Liver (tissue), 8 donors: ENCODE measurements at regions not wholly inside any gene's neighbourhood (a gene's known extent, or its start where the extent isn't known, plus 50 kb on each side); places are given as distances from the start of the nearest gene placed in this dataset.

Source experiments
- DNase-seq: peaks from one replicate; pipeline ENCODE4 v3.0.0-alpha.2; 2017; ENCODE audit warnings: low spot score
- H3K27ac ChIP-seq, 2 donors: one replicate each; pipeline ENCODE4 v1.7.0; 2013; ENCODE audit warnings: inconsistent platforms in 2 of 2, low read length in 2 of 2, control low read depth in 1 of 2, low read depth in 1 of 2, mild to moderate bottlenecking in 1 of 2
- H3K27me3 ChIP-seq, 4 donors: one replicate each; pipeline versions ENCODE4 v1.6.1 to v1.7.0; 2013; ENCODE audit warnings: low read length in 3 of 4, inconsistent platforms in 1 of 4, mild to moderate bottlenecking in 1 of 4, moderate library complexity in 1 of 4; ENCODE audit not compliant: control insufficient read depth in 4 of 4, insufficient read depth in 4 of 4
- H3K36me3 ChIP-seq, 4 donors: one replicate each; pipeline versions ENCODE4 v1.6.1 to v1.7.0; 2013; ENCODE audit warnings: low read length in 3 of 4, mild to moderate bottlenecking in 3 of 4, low read depth in 1 of 4, moderate library complexity in 1 of 4; ENCODE audit not compliant: control insufficient read depth in 4 of 4, insufficient read depth in 3 of 4
- H3K4me1 ChIP-seq, 4 donors: one replicate each; pipeline versions ENCODE4 v1.6.1 to v1.7.0; 2013; ENCODE audit warnings: low read length in 3 of 4, mild to moderate bottlenecking in 3 of 4, moderate library complexity in 1 of 4; ENCODE audit not compliant: control insufficient read depth in 4 of 4, insufficient read depth in 4 of 4
- H3K4me3 ChIP-seq, 3 donors: one replicate each; pipeline versions ENCODE4 v1.6.1 to v1.7.0; 2013; ENCODE audit warnings: low read length in 3 of 3, control low read depth in 1 of 3, low read depth in 1 of 3, mild to moderate bottlenecking in 1 of 3
- H3K9ac ChIP-seq, 2 donors: one replicate each; pipeline ENCODE4 v1.7.0; 2013; ENCODE audit warnings: low read length in 2 of 2, mild to moderate bottlenecking in 2 of 2, moderate library complexity in 2 of 2, control low read depth in 1 of 2, low read depth in 1 of 2
- H3K9me3 ChIP-seq, 4 donors: one replicate each; pipeline versions ENCODE4 v1.6.1 to v1.7.0; 2013; ENCODE audit warnings: low read length in 3 of 4; ENCODE audit not compliant: control insufficient read depth in 4 of 4
- CTCF ChIP-seq: fragments of 150-350 bp; IDR thresholded peaks from 2 replicates; pipeline ENCODE4 v1.5.1; 2017; ENCODE audit warnings: improper control_type of control experiment, low read depth, low read length; ENCODE audit not compliant: missing input control
- EGR1 ChIP-seq, 2 donors: IDR thresholded peaks; 2 replicates each; pipeline ENCODE4 v1.6.1; 2016 to 2018; ENCODE audit warnings: antibody characterized with exemption in 2 of 2, low read depth in 2 of 2
- FOXA1 ChIP-seq: IDR thresholded peaks from 2 replicates; pipeline ENCODE4 v1.6.1; 2016; ENCODE audit warnings: antibody characterized with exemption
- FOXA2 ChIP-seq: IDR thresholded peaks from 2 replicates; pipeline ENCODE4 v1.6.1; 2016; ENCODE audit warnings: antibody characterized with exemption
- GABPA ChIP-seq, 2 donors: IDR thresholded peaks in 1 of 2; conservative IDR thresholded peaks in 1 of 2; 2 replicates each; pipeline ENCODE4 v1.6.1; 2016; ENCODE audit warnings: antibody characterized with exemption in 2 of 2, mild to moderate bottlenecking in 1 of 2, moderate library complexity in 1 of 2
- HNF4A ChIP-seq, 2 donors: conservative IDR thresholded peaks; 2 replicates each; pipeline ENCODE4 v1.6.1; 2016; ENCODE audit warnings: antibody characterized with exemption in 2 of 2, mild to moderate bottlenecking in 2 of 2
- HNF4G ChIP-seq: IDR thresholded peaks from 2 replicates; pipeline ENCODE4 v1.6.1; 2016; ENCODE audit warnings: antibody characterized with exemption
- JUND ChIP-seq, 2 donors: IDR thresholded peaks; 2 replicates each; pipeline ENCODE4 v1.6.1; 2016; ENCODE audit warnings: antibody characterized with exemption in 2 of 2
- MAX ChIP-seq: IDR thresholded peaks from 2 replicates; pipeline ENCODE4 v1.6.1; 2016; ENCODE audit warnings: antibody characterized with exemption
- RAD21 ChIP-seq, 2 donors: IDR thresholded peaks; 2 replicates each; pipeline ENCODE4 v1.6.1; 2016; ENCODE audit warnings: antibody characterized with exemption in 2 of 2, mild to moderate bottlenecking in 2 of 2
- RXRA ChIP-seq, 2 donors: IDR thresholded peaks; 2 replicates each; pipeline ENCODE4 v1.6.1; 2017 to 2018; ENCODE audit warnings: antibody characterized with exemption in 2 of 2, mild to moderate bottlenecking in 1 of 2
- SP1 ChIP-seq: IDR thresholded peaks from 2 replicates; pipeline ENCODE4 v1.6.1; 2018; ENCODE audit warnings: antibody characterized with exemption, mild to moderate bottlenecking
- TAF1 ChIP-seq: conservative IDR thresholded peaks from 2 replicates; pipeline ENCODE4 v1.6.1; 2016; ENCODE audit warnings: antibody characterized with exemption, mild to moderate bottlenecking
- ZBTB33 ChIP-seq: IDR thresholded peaks from 2 replicates; pipeline ENCODE4 v1.6.1; 2016; ENCODE audit warnings: antibody characterized with exemption
- WGBS: extraction: QIAGEN DNeasy Blood & Tissue Kit; methylation state at CpG from one replicate; pipeline ENCODE4 v1.1.7; 2013; 5-methylcytosine and 5-hydroxymethylcytosine counted together
- donor health status: healthy.
- donor health status: healthy.
- donor health status: healthy.
- donor health status: healthy.
- donor health status: healthy.

GRCh38 chr2:220053919-220054318 is 426.5 kb downstream of the SLC4A3 start (continued):
- TF ChIP-seq FOXA1 (no peak), CTCF (no peak), RXRA (IDR thresholded peaks at IDR 0.05) (no peak), HNF4A (conservative IDR thresholded peaks at IDR 0.05) (no peak)

- DNase-seq = no peak
- H3K9ac ChIP-seq = no peak overlapping the region
Measured at GRCh38 chr2:220057391-220057790, 430.0 kb downstream of the SLC4A3 start.

GRCh38 chr2:220057916-220058315 is 430.5 kb downstream of the SLC4A3 start:
- Histone ChIP-seq H3K4me1 (no peaks in the 10 kb centered on the region), H3K27me3 (no peaks in the 10 kb centered on the region), H3K36me3 (no peaks in the 10 kb centered on the region), H3K27ac (no peak overlapping the region), H3K9me3 (no peaks in the 10 kb centered on the region), H3K9ac (no peak overlapping the region), H3K4me3 (no peak overlapping the region)
- DNase-seq = no peak
- WGBS = 66% methylated on average over 9 of the region's 9 CpGs
- TF ChIP-seq RAD21 (IDR thresholded peaks at IDR 0.05) = no peak
- TF ChIP-seq ZBTB33 = no peak
- TF ChIP-seq CTCF = no peak
- TF ChIP-seq TAF1 = no peak
- TF ChIP-seq FOXA1 = no peak
- TF ChIP-seq GABPA (IDR thresholded peaks at IDR 0.05 in 1 of 2, conservative IDR thresholded peaks at IDR 0.05 in 1 of 2) = no peak
- no peak for TF ChIP-seq FOXA2
- TF ChIP-seq JUND (IDR thresholded peaks at IDR 0.05) = no peak
- TF ChIP-seq MAX = no peak
- no peak for TF ChIP-seq EGR1 (IDR thresholded peaks at IDR 0.05; ENCODE audit: low read depth in 2 of 2)

More at GRCh38 chr2:220057391-220057790, 430.0 kb downstream of the SLC4A3 start:
- Histone ChIP-seq H3K9me3 (no peaks in the 10 kb centered on the region), H3K36me3 (no peaks in the 10 kb centered on the region), H3K27ac (no peak overlapping the region), H3K27me3 (no peaks in the 10 kb centered on the region), H3K4me3 (no peak overlapping the region), H3K4me1 (no peaks in the 10 kb centered on the region)
- 68% methylated on average over 3 of the region's 3 CpGs for WGBS
- TF ChIP-seq EGR1 (IDR thresholded peaks at IDR 0.05; ENCODE audit: low read depth in 2 of 2) (no peak), TAF1 (no peak), FOXA2 (no peak), SP1 (no peak), JUND (IDR thresholded peaks at IDR 0.05) (no peak), RXRA (IDR thresholded peaks at IDR 0.05) (no peak), HNF4G (no peak)
